ENCODE measurements at regions not wholly inside any gene's neighbourhood (a gene's known extent, or its start where the extent isn't known, plus 50 kb on each side); places are given as distances from the start of the nearest gene placed in this dataset.
"Not testable (repeated sequence)": the region's sequence is repeated elsewhere in the genome, so short reads cannot be mapped to it uniquely, and the experiment has no call there.

- DNase-seq = peak; percentile 56
Observed at GRCh38 chr13:33676045-33676989, 141.6 kb upstream of the RFC3 start.

- no peak for DNase-seq
Observed at GRCh38 chr13:33677215-33677614, 140.7 kb upstream of the RFC3 start.

GRCh38 chr13:33678084-33678483, 139.9 kb upstream of the RFC3 start:
- no peak for DNase-seq

- DNase-seq = no peak
Observed at GRCh38 chr13:33678906-33679657, 138.9 kb upstream of the RFC3 start.

GRCh38 chr13:33679658-33680012, 138.3 kb upstream of the RFC3 start:
- no peak for DNase-seq

GRCh38 chr13:33682020-33682564, 135.9 kb upstream of the RFC3 start:
- no peak for DNase-seq

GRCh38 chr13:33682646-33683045, 135.3 kb upstream of the RFC3 start:
- not testable (repeated sequence) for DNase-seq

- DNase-seq = no peak
Observed at GRCh38 chr13:33683376-33683775, 134.6 kb upstream of the RFC3 start.

GRCh38 chr13:33684874-33685273, 133.1 kb upstream of the RFC3 start:
- DNase-seq = no peak

GRCh38 chr13:33686772-33687480, 131.0 kb upstream of the RFC3 start:
- DNase-seq = no peak

- no peak for DNase-seq
Observed at GRCh38 chr13:33690354-33690753, 127.6 kb upstream of the RFC3 start.

- no peak for DNase-seq
Observed at GRCh38 chr13:33691980-33692379, 126.0 kb upstream of the RFC3 start.

GRCh38 chr13:33692531-33692930, 125.4 kb upstream of the RFC3 start:
- DNase-seq = no peak

GRCh38 chr13:33694546-33694945, 123.4 kb upstream of the RFC3 start:
- no peak for DNase-seq

- no peak for DNase-seq
Observed at GRCh38 chr13:33696530-33696929, 121.4 kb upstream of the RFC3 start.

GRCh38 chr13:33697926-33698325, 120.0 kb upstream of the RFC3 start:
- DNase-seq = no peak

GRCh38 chr13:33707449-33707848, 110.5 kb upstream of the RFC3 start:
- no peak for DNase-seq

- no peak for DNase-seq
Observed at GRCh38 chr13:33710924-33711323, 107.0 kb upstream of the RFC3 start.

GRCh38 chr13:33711436-33711835, 106.5 kb upstream of the RFC3 start:
- no peak for DNase-seq

- DNase-seq = no peak
Observed at GRCh38 chr13:33717775-33718174, 100.2 kb upstream of the RFC3 start.

GRCh38 chr13:33721724-33722123, 96.2 kb upstream of the RFC3 start:
- no peak for DNase-seq

GRCh38 chr13:33722216-33722915, 95.6 kb upstream of the RFC3 start:
- DNase-seq = no peak

- no peak for DNase-seq
Observed at GRCh38 chr13:33723365-33723764, 94.6 kb upstream of the RFC3 start.
